DND-41 (cell line): ENCODE measurements at regions not wholly inside any gene's neighbourhood (a gene's known extent, or its start where the extent isn't known, plus 50 kb on each side); places are given as distances from the start of the nearest gene placed in this dataset.

Experiments used
- ATAC-seq: fragments of 200-7000 bp; cut with Tn5 transposase; 3 replicates; pipeline ENCODE4 v1.9.1; 2021; ENCODE audit warnings: low read depth; ENCODE audit not compliant: insufficient read depth
- DNase-seq: peaks from one replicate; pipeline ENCODE4 v3.0.0-alpha.2; 2020
- H2AFZ ChIP-seq: 2 replicates; pipeline ENCODE4 v1.6.0; 2012; ENCODE audit warnings: low read depth, low read length
- H3K27ac ChIP-seq: 2 replicates; pipeline ENCODE4 v1.5.1; 2012; ENCODE audit warnings: low read length, inconsistent platforms
- H3K27me3 ChIP-seq: fragments of 200-600 bp; sonication (generic); 2 replicates; pipeline ENCODE4 v1.6.0; 2012; ENCODE audit warnings: low read length, mild to moderate bottlenecking, inconsistent platforms; ENCODE audit not compliant: insufficient read depth, poor library complexity
- H3K36me3 ChIP-seq: 2 replicates; pipeline ENCODE4 v1.5.1; 2012; ENCODE audit warnings: low read length, inconsistent platforms; ENCODE audit not compliant: insufficient read depth
- H3K4me1 ChIP-seq: 2 replicates; pipeline ENCODE4 v1.5.1; 2012; ENCODE audit warnings: mild to moderate bottlenecking, low read length; ENCODE audit not compliant: insufficient read depth
- H3K4me2 ChIP-seq: 2 replicates; pipeline ENCODE4 v1.6.0; 2012; ENCODE audit warnings: mild to moderate bottlenecking, moderate library complexity, low read length, inconsistent platforms; ENCODE audit not compliant: insufficient read depth
- H3K4me3 ChIP-seq, 2 experiments: fragments of 200-600 bp in 1 of 2; shearing (Covaris generic) in 1 of 2; 2 replicates each; pipeline ENCODE4 v1.5.1; 2012 to 2016; ENCODE audit warnings: inconsistent platforms in 2 of 2, low read length in 2 of 2, mild to moderate bottlenecking in 2 of 2, low read depth in 1 of 2, moderate library complexity in 1 of 2
- H3K79me2 ChIP-seq: 2 replicates; pipeline ENCODE4 v1.6.0; 2012; ENCODE audit warnings: low read length, inconsistent platforms; ENCODE audit not compliant: insufficient read depth
- H3K9ac ChIP-seq: 2 replicates; pipeline ENCODE4 v1.6.0; 2012; ENCODE audit warnings: low read depth, mild to moderate bottlenecking, inconsistent platforms, low read length, moderate library complexity
- H3K9me3 ChIP-seq: 2 replicates; pipeline ENCODE4 v1.5.1; 2012; ENCODE audit warnings: low read length, moderate library complexity, mild to moderate bottlenecking, inconsistent platforms; ENCODE audit not compliant: insufficient read depth, severe bottlenecking
- H4K20me1 ChIP-seq: 2 replicates; pipeline ENCODE4 v1.6.0; 2012; ENCODE audit warnings: low read length; ENCODE audit not compliant: insufficient read depth
- EZH2 ChIP-seq: IDR thresholded peaks from 3 replicates; pipeline ENCODE4 v1.6.1; 2012; ENCODE audit warnings: borderline replicate concordance, low read depth, mild to moderate bottlenecking, moderate library complexity, low read length, inconsistent platforms; ENCODE audit not compliant: severe bottlenecking
- TF ChIP-seq, protein P1 (sequence below): IDR thresholded peaks from 2 replicates; pipeline ENCODE4 v1.5.1; 2012; ENCODE audit warnings: borderline replicate concordance, low read length, moderate library complexity, mild to moderate bottlenecking; ENCODE audit not compliant: poor library complexity, severe bottlenecking; ENCODE audit errors: extremely low read depth

DNA sequence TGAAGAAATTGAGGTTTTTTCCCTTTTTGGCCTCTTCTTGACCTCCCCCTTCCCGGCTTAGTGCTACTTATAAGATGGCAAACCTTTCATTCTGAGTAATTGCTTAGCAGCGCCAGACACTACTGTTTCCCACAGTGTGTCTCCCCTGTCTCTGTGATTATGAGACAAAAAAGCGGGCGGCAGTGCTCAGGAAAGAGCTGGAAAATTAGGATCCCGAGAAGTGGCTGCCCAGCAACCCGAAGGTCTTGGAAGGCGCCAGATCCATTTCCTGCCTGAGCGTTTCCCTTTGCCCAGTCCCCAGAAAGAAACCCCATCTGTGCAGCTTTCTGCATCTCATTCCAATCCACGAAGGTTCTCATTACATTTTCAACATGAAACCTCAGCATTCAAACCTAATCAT, 191.9 kb upstream of the APCDD1 start:
- Histone ChIP-seq H2AFZ (no peak overlapping the region), H3K27me3 (no peaks in the 10 kb centered on the region), H3K36me3 (no peaks in the 10 kb centered on the region), H3K4me2 (no peak overlapping the region), H3K4me1 (peaks cover 6% of the 10 kb centered on the region), H4K20me1 (no peaks in the 10 kb centered on the region), H3K9ac (no peak overlapping the region), H3K79me2 (no peaks in the 10 kb centered on the region), H3K4me3 (no peak overlapping the region), H3K9me3 (no peaks in the 10 kb centered on the region), H3K27ac (no peak overlapping the region)
- ATAC-seq (no peak), DNase-seq (no peak)
- TF ChIP-seq EZH2, result no peak
- TF ChIP-seq, protein P1, sequence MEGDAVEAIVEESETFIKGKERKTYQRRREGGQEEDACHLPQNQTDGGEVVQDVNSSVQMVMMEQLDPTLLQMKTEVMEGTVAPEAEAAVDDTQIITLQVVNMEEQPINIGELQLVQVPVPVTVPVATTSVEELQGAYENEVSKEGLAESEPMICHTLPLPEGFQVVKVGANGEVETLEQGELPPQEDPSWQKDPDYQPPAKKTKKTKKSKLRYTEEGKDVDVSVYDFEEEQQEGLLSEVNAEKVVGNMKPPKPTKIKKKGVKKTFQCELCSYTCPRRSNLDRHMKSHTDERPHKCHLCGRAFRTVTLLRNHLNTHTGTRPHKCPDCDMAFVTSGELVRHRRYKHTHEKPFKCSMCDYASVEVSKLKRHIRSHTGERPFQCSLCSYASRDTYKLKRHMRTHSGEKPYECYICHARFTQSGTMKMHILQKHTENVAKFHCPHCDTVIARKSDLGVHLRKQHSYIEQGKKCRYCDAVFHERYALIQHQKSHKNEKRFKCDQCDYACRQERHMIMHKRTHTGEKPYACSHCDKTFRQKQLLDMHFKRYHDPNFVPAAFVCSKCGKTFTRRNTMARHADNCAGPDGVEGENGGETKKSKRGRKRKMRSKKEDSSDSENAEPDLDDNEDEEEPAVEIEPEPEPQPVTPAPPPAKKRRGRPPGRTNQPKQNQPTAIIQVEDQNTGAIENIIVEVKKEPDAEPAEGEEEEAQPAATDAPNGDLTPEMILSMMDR, result no peak

DNA sequence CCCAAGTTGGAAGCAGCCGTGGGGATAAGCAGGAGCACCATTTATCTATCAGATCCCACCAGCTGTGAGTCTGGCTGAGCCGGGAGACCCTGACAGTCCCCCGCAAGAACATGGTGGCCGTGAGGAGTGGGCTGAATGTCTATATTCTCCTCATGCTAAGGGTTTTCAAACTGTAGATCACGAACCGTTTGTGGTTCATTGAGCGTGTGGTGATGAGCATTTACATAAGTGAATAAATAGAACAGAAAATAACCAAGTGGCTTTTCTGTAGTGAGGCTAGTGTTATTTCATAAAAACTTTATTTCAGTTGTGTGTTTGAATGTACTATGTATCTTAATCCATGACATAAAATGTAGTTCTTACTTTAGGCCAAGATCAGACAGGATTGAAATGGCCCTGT, 190.2 kb upstream of the APCDD1 start:
- no peak overlapping the region for H2AFZ ChIP-seq
- no peak overlapping the region for H3K4me3 ChIP-seq
- H3K9me3 ChIP-seq, result no peaks in the 10 kb centered on the region
- TF ChIP-seq EZH2, result no peak
- TF ChIP-seq, protein P1, result no peak
- H3K27ac ChIP-seq, result no peak overlapping the region
- H3K4me2 ChIP-seq, result no peak overlapping the region
- H4K20me1 ChIP-seq, result no peaks in the 10 kb centered on the region
- no peaks in the 10 kb centered on the region for H3K27me3 ChIP-seq
- ATAC-seq, result no peak
- peaks cover 6% of the 10 kb centered on the region for H3K4me1 ChIP-seq
- DNase-seq, result no peak
- H3K36me3 ChIP-seq, result no peaks in the 10 kb centered on the region
- H3K79me2 ChIP-seq, result no peaks in the 10 kb centered on the region
- H3K9ac ChIP-seq, result no peak overlapping the region

DNA sequence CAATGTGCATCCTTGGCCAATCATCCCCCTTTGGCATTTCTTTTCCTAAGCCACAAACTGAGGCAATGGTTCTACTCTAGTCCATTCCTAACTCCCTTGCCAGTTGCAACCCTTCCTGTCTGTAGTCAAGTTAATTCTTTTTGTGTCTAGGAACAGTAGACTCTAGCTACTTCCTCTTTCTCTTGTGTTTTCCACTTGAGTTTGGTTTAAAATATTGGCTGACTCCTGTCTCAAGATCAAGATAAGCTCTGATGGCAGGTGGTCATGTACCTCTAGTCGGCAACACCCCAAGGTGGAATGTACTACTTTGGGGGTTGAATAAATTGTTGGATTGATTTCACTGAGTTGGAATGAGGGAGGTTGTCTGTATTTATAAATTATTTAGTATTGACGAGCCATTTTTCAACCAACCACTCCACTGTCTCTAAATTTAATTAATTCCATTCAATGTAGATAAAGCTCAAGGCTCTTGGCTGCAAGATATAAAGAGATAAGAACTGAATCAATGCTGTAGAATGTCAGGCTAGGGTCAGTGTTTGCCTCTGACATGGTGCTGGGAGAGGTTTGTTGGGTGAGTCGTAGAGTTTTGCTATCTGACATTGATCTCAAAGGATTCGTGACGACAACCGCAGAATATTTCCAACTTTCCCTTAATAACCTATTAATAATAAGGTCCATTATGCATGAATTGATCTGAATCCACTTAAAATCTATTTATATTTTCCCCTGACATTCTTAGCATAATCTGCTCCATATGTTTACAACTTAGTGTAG, 188.7 kb upstream of the APCDD1 start:
- Histone ChIP-seq H2AFZ (no peak overlapping the region), H4K20me1 (no peaks in the 10 kb centered on the region), H3K4me1 (peaks cover 6% of the 10 kb centered on the region), H3K9ac (no peak overlapping the region), H3K27me3 (no peaks in the 10 kb centered on the region), H3K4me2 (no peak overlapping the region), H3K27ac (no peak overlapping the region), H3K36me3 (no peaks in the 10 kb centered on the region), H3K9me3 (no peaks in the 10 kb centered on the region), H3K4me3 (no peak overlapping the region), H3K79me2 (no peaks in the 10 kb centered on the region)
- ATAC-seq (no peak), DNase-seq (no peak)
- no peak for TF ChIP-seq EZH2
- TF ChIP-seq, protein P1, result no peak

DNA sequence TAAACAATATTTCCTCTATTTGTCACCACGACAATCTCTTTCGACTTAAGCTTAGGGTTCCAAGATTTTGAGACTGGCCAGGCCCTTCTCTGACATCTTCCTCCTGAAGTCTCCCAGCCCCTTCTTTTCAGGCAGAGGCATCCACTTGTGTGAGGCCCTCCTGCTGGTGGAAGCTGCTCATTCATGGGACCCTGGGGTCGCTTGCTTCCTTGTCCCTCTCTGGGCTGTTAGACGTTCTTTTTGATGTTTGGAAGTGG, 188.2 kb upstream of the APCDD1 start:
- TF ChIP-seq, protein P1, result no peak
- TF ChIP-seq EZH2, result no peak
- H3K36me3 ChIP-seq, result no peaks in the 10 kb centered on the region
- no peaks in the 10 kb centered on the region for H3K79me2 ChIP-seq
- H3K9ac ChIP-seq, result no peak overlapping the region
- DNase-seq (no peak), ATAC-seq (no peak)
- H3K27ac ChIP-seq, result no peak overlapping the region
- peaks cover 5% of the 10 kb centered on the region for H3K4me1 ChIP-seq
- H2AFZ ChIP-seq, result no peak overlapping the region
- no peak overlapping the region for H3K4me3 ChIP-seq
- no peaks in the 10 kb centered on the region for H3K9me3 ChIP-seq
- no peaks in the 10 kb centered on the region for H4K20me1 ChIP-seq
- no peak overlapping the region for H3K4me2 ChIP-seq
- no peaks in the 10 kb centered on the region for H3K27me3 ChIP-seq
